Left cardiac atrium (tissue), 4 donors: ENCODE measurements at regions not wholly inside any gene's neighbourhood (a gene's known extent, or its start where the extent isn't known, plus 50 kb on each side); places are given as distances from the start of the nearest gene placed in this dataset.
"Not testable (repeated sequence)": the region's sequence is repeated elsewhere in the genome, so short reads cannot be mapped to it uniquely, and the experiment has no call there.

Experiments used
- ATAC-seq, 2 donors: fragments of 200-7000 bp; cut with Tn5 transposase; one replicate each; pipeline ENCODE4 v1.9.1; 2020; ENCODE audit warnings: mild to moderate bottlenecking in 2 of 2, moderate library complexity in 2 of 2
- DNase-seq: peaks from one replicate; pipeline ENCODE4 v3.0.0-alpha.2; 2020
- intact Hi-C, 2 donors: fragments of 100-400 bp; cut with DNase I; formaldehyde crosslinking; loops; one replicate each; pipeline versions ENCODE4 v1.14.1 to v1.15.1; 2022 to 2023
- donor health status: DM: no; HTN: yes; CAD: no.
- donor health status: DM: no; HTN: yes; CAD: no; lungs with severe emphysema.
- donor health status: DM: yes; HTN: yes; CAD: no.
- donor health status: Dilated cardiomyopathy.

DNA sequence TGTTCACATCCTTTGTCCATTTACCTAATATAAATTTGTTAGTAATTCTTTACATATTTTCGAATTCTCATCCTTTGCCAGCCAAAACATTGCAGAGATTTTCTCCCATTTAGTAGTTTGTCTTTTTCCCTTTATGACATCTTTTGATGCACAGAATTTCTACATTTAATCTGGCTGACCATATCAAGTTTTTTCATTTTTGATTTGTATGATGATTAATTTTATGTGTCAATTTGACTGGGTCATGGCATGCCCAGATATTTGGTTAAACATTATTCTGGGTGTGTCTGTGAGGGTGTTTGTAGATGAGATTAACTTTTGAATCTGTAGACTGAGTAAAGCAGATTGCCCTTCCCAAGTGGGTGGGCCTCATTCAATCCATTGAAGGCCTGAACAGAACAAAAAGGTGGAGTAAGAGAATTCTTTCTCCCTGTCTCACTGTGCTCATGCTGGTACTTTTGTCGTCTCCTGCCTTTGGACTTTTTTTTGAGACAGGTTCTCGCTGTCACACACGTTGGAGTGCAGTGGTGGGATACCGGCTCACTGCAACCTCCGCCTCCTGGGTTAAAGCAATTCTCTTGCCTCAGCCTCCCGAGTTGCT is 72.1 kb upstream of the EPB41L1 start:
- intact Hi-C loops, result no loop called here
- ATAC-seq (no peak), DNase-seq (no peak)

DNA sequence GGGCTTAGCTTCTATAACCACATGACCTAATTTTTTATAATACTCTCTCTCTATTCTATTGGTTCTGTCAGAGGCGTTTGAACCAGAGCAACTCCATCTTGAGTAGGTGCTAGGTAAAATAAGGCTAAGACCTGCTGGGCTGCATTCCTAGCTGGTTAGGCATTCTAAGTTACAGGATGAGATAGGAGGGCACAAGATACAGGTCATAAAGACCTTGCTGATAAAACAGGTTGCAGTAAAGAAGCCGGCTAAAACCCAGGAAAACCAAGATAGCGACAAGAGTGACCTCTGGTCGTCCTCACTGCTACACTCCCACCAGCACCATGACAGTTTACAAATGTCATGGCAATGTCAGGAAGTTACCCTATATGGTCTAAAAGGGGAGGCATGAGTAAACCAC is 71.3 kb upstream of the EPB41L1 start:
- DNase-seq, ATAC-seq, intact Hi-C loops: not testable (repeated sequence)

DNA sequence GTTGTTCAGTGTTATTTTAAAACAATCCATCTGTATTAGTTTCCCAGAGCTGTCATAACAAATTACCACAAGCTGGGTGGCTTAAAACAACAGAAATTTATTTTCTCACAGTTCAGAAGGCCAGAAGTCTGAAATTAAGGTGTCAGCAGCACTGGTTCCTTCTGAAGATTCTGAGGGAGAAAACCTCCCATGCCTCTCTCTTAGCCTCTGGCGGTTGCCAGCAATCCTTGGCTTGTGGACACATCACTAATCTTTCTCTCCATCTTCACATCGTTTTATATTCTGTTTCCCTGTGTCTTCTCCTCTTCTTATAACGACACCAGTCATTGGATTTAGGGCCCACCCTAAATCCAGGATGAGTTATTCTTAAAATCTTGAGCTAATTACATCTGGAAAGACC is 70.2 kb upstream of the EPB41L1 start:
- DNase-seq (no peak), ATAC-seq (no peak)
- intact Hi-C loops, result no loop called here

DNA sequence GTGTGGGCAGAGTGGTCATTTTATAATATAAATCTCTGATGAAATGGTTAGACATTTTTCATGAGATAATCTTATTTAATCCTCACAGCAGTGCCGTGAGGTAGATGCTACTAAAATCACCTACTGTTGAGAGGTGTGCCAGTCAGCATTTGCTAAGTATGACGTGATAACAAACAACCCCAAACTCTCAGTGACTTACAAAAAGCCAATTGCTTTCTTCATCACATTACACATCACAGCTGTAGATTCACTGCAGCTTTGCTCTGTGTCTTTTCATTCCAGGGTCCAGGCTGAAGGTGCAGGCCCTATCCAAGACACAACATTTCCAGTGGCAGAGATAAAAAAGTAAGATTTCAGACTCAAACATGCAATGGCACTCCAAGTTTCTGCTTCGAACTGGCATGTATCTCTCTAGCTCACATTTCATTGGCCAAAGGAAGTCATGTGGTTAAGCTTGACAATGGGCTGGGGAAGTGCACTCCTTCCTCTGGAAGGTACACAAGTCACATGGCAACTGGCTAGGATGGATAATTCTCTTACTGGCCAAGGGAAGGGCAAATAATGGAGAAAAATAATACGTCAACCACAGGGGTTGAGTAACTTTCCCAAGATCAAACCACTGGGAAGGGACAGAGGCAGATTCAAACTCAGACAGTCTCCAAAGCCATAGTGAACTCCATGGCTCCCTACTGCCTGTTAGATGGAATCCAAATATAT is 69.5 kb upstream of the EPB41L1 start:
- intact Hi-C loops, result no loop called here
- DNase-seq, result no peak
- peak in 1 of 2 donors; percentile 26 for ATAC-seq

DNA sequence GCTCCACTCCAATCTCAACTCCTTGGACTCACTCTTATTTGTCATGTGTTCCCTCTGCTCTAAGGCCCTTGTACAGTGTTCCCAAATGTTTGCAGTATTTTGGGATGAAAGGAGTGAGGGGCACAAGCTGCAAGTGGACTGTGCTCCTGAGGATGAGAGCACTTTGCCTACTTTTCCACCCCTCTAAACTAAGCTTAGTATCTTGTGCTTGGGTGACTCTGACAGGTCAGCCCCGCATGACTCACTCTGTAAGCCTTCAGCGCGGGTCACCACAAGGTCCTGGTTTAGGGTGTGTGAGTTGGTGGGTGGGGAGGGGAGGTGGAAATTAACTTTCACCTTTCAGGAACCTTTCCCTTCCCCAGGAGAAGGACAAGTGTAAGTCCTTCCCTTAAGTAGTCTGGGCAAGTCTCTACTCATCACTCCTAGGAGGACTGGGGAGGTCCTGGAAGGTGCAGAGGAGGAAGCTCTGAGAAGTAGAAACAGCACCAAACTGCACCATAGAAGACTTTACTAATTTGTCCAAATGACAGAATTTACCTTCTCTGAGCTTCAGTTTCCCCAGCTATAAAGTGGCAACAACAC is 68.8 kb upstream of the EPB41L1 start:
- DNase-seq (no peak), ATAC-seq (peak in 1 of 2 donors; percentile 82)
- intact Hi-C loops, result no loop called here

DNA sequence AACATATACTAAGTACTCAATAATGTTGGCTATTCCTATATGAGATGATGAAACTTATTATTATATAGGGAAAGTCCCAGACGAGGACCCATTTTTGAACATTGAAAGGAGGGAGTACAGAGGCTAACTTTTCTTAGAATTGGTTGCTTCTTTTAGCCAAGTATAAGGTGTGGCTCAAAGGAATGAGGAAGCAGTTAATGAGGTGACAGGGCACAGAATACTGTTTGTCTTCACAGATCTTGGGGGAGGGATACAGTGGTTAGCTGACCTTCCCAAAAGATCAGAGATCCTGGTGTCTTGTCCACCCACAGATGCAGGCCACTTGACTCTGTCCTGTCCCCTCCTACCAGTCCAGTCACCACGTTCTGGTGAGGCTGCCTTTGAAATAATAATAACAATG is 67.8 kb upstream of the EPB41L1 start:
- ATAC-seq (no peak), DNase-seq (no peak)
- intact Hi-C loops, result no loop called here

DNA sequence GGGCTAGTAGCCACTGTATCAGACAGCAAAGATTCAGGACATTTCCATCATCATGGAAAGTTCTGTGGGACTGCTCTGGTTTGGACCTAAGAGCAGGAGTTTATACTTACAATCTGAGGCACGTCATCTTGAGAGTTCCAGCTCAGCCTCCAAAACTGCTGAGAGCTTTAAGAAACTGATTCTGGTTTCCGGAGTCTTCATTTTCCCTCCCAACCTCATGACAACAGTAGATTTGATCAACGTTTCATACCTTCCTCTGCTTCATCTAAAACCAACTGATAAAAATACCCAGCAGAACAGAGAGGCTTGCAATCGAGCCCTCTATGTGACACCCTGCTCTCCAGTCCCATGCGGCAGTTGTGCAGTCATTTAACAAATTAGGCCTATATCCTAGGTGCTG is 64.3 kb upstream of the EPB41L1 start:
- DNase-seq, result no peak
- intact Hi-C loops, result no loop called here
- ATAC-seq, result no peak

DNA sequence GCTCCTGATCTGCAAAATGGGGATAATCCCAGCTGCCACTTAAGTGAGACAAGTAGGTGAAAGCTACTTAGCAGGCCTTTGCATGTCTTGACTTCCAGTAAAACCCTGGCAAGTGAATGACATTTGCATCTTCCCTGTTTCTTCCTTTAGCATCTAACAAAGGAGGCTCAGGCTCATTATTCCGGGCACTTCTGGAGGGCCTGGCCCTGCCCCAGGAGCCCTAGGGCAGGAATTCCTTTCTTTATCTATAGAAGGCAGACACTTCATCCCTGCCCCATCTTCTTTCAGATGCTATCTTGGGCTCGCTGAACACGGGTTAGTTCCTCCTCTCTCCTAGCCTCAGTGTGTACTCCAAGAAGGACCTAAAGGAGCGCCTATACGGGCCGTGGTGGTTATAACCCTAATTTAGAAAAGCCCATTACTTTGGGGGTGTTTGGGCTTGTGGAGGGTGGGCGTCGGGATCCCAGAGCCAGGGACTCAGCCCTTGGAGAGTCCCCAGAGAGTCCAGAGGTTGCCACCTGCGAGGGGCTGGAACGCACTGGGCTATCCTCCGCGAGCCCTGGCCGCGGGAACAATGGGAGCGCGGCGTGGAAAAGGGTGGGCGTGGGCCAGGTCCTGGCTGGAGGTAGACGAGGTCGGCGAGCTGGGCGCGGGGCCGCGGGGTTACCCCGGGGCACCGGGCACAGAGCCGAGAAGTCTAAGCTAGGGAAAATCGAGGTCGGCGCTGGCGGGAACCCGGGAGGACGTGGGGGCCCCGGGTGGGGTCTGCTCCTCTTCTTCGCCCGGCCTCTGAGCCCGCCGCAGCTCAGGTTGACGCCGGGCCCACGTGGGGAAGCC is 62.8 kb upstream of the EPB41L1 start:
- no peak for ATAC-seq

DNA sequence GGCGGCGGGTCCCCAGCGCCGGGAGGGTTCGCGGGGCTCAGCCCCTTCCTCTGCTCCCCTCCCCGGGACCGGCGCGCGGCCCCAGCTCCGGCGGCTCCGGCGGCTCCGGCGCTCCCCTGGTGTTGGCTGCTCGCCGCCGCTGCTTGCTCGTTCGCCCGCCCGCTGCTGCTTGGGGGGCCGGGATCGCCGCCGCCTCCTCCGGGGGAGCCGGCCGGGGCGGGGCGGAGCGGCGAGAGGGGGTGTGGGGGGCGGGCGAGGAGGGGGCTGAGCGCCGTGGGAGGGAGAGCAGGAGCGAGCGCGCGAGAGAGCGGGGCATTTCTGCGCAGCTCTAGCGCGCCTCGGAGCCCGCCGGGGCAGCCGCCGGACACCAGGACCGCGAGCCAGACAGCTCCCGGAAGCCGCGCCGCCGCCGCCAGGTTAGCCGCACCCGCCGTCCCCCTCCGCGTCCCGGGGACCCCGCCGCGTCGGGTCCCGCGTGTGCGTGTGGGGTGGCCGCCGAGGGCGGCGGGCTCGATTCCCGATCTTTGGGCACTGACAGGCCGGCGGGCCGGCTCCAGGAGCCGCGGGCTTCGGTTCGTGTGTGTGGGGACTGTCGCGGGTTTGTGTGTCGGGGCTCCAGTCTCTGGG is 62.0 kb upstream of the EPB41L1 start:
- intact Hi-C loops, result no loop called here
- DNase-seq, result peak; percentile 51
- ATAC-seq, result peak; percentile 69

More for the DNA sequence above, 62.8 kb upstream of the EPB41L1 start:
- DNase-seq, result no peak
- intact Hi-C loops, result no loop called here

DNA sequence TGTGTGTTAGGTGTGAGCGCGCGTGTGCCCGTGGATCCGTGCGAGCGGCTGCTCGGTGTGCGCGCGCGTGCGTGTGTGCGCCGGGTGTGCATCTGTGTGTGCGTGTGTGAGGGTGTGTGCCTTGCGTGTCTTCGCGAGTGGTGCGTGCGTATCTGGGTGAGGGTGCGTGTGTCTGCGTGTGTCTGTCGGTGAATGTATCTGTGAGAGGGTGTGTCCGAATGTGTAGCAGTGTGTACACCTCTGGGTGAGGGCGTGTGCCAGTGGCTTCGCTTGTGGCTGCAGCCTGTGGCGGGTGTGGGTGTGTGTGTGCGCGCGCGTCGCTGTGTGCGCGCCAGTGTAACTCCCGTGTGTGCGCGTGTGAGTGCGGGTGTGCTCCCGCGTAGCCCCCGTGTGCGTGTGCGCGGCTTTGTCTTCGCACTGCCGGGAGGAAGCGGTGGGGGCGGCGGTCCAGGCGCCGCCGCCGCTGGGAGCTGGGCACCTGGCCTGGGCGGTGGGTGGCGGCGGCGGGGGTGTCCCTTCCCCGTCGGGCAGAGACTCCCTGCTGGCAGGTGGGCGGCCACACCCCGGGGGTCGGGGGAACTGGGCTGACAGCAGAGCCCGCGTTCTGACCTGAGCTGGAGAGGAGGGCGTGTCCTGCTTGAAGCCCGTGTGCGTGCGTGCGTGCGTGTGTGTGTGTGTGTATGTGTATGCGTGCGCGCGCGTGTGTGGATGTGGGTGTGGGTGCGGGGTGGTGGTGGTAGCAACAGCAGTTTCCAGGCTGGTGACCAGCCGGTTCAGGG is 61.3 kb upstream of the EPB41L1 start:
- ATAC-seq (peak; percentile 47 to 62), DNase-seq (peak; percentile 71)
- intact Hi-C loops, result no loop called here

DNA sequence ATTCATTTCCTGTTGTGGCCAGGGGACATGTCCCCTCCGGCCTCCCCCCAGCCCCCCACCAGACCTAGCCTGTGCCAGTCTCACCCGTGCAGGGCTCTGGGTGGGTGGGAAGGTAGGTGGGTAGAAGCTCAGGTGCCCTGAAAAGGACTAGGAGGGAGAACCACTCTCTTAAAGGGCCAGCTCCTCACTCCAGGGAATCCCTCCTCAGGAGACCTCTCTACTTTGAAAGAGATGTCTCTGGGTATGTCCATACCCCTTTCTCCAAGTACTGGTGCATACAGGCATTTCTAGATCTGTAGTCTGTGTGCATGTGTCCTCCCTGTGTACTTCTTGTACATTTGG is 60.8 kb upstream of the EPB41L1 start:
- intact Hi-C loops, result no loop called here
- ATAC-seq (peak in 1 of 2 donors; percentile 4), DNase-seq (no peak)

DNA sequence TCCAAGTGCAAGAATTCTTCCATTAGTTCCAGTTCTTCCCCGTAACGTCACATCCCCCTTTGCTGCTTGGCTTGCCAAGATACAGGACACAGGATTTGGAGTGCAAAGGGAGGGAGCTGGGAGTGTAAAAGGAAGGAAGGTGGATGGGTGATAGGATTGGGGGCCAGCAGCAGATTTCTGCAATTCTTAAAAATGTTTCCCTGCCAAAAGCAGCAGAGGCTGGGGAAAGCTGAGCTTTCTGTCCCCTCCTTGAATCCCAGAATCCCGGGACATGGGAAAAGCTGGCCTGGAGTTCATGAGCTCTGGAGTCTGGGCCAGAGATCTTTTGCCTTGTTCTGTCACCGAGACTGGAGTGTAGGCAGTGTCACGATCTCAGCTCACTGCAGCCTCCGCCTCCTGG is 60.0 kb upstream of the EPB41L1 start:
- ATAC-seq (peak; percentile 6 to 17), DNase-seq (no peak)
- intact Hi-C loops, result no loop called here

DNA sequence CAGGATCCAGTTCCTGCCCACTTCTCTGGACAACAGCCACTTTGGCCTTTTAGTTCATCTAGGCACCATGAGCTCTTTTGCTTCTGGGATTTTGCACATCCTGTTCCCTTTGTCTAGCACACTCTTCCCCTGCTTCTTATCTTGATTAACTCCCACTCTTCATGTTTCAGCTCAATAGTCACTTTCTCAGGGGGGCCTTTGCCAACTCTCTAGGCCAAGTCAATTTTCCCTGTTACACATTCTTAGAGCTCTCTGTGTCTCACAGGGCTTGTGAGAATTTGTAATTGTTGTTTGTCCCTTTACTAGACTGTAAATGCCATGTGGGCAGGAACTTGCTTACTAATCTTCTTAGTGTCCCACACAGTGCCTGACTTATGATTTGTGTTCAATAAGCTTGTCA is 58.1 kb upstream of the EPB41L1 start:
- no peak for ATAC-seq
- no peak for DNase-seq
- intact Hi-C loops, result no loop called here

DNA sequence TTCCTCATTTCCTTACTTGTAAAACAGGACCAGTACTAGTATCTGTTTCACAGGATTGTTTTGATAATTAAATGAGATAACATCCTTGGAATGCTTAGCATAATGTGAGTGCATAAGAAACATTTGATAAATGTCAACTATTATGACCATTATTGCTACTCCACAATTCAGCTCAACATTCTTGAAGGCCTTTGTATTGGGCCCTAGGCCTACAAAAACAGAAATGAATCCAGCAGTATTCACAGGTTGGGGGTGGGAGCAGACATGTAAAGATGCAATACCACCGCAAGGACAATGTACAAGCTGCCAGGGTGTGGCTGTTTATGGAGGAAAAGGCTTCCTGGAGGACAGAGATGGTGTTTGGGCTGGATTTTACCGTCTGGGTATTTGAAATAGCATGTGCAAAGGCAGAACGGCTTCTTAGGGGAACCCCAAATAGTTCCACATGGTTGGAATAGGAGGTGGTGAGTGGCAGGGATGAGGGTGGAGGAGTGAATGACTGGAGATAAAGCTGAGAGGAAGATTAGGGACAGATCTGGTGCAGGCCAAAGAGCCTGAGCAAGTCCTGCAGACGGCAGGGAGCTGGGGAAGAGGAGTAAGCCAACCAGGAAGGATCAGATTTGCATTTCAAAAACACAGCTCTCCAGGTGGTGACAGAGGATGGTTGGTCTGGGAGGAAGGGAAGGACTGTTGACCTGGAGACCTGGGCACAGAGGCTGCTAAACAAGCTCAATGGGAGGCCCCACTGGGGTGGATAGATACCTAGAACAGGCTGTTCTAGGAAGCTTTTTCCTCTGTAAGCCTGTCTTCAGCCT is 57.0 kb upstream of the EPB41L1 start:
- no peak for ATAC-seq
- no peak for DNase-seq
- intact Hi-C loops, result no loop called here

DNA sequence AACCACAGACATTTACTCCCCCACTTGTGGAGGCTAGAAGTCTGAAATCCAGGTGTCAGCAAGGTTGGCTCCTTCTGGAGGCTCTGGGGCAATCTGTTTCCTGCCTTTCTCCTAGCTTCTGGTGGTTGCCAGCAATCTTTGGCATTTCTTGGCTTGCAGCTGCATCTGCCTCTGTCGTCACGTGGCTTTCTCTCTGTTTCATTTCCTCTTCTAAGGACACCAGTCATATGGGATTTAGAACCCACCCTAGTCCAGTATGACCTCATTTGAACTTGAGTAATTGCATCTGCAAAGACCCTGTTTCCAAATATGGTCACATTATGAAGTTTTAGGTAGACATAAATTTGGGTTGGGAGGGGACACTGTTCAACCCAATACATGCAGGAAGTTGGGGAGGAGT is 56.2 kb upstream of the EPB41L1 start:
- DNase-seq, result peak; percentile 33
- ATAC-seq, result peak; percentile 38 to 48
- intact Hi-C loops, result no loop called here

DNA sequence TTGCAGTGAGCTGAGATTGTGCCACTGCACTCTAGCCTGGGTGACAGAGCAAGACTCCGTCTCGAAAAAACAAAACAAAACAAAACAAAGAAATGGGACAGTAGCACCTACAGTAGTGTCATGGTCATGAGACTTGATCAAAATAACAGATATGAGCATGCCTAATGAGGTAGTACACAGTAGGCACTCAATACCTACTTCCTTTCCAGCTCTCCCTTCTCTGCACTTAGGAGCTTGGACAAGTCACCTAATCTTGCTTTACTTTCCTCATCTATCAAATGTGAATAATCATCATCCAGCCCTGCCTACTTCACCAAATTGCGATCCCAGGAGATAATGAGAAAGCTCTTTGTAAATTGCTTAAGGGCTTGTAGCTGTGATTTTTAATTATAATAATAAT is 55.4 kb upstream of the EPB41L1 start:
- DNase-seq, result no peak
- ATAC-seq, result no peak
- intact Hi-C loops, result no loop called here

DNA sequence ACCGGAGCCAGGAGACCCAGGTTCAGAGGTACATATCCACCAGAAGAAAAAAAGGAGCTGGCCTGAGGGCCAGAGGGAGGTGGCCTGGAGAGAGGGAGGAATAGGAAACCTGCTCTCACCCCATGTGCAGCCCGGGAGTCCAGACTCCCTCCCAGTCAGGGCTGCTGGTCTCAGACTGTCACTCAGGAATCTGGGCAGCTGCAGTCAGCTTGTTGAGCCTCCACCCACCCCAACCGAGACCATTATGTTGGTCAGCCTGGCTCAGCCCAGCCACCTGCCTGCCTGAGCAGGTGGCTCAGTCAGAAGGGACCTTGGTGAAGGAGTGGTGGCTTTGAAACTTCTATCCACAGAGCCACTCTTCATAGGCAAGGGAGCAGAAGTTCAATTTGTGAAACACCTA is 53.3 kb upstream of the EPB41L1 start:
- DNase-seq (no peak), ATAC-seq (no peak)
- intact Hi-C loops, result no loop called here

DNA sequence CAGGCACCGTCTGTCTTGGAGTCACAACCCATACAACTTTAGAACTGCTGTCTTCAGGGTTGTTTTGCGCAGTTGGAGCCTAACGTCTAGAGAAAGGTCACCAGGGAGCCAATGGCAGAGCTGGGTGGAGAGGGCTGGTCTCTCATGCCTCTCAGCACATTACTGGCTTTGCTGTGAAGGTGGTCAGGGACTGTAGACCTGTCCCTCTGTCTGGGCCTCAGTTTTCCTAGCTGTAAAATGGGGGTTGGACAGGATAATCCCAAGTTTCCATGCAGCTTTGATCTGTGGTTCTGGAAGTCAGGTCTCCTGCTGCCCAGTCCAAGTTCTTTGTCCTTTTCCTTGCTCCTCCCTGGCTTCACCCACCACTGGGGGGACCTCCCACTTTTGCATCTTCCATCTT is 52.2 kb upstream of the EPB41L1 start:
- no peak for DNase-seq
- no peak for ATAC-seq
- intact Hi-C loops, result no loop called here
